ENCODE measurements at regions not wholly inside any gene's neighbourhood (a gene's known extent, or its start where the extent isn't known, plus 50 kb on each side); places are given as distances from the start of the nearest gene placed in this dataset.

GRCh38 chr2:198411936-198412335 is 607.5 kb downstream of the PLCL1 start:
- no peaks in the 10 kb centered on the region for H3K36me3 ChIP-seq (ENCODE audit: control insufficient read depth, insufficient read depth, low read length)
- H3K27ac ChIP-seq (ENCODE audit: low read length): no peak overlapping the region
- no peak overlapping the region for H3K4me3 ChIP-seq (ENCODE audit: low read length)
- H3K27me3 ChIP-seq (ENCODE audit: control insufficient read depth, insufficient read depth, low read length): no peaks in the 10 kb centered on the region
- no CpG with 5 or more reads among the region's 2 CpGs for WGBS (ENCODE audit: insufficient coverage, insufficient read length)
- DNase-seq (ENCODE audit: low read depth, low spot score): no peak
- no peaks in the 10 kb centered on the region for H3K9me3 ChIP-seq (ENCODE audit: control insufficient read depth, insufficient read depth, low read length)
- H3K4me1 ChIP-seq (ENCODE audit: control insufficient read depth, insufficient read depth, low read length): no peaks in the 10 kb centered on the region

DNA sequence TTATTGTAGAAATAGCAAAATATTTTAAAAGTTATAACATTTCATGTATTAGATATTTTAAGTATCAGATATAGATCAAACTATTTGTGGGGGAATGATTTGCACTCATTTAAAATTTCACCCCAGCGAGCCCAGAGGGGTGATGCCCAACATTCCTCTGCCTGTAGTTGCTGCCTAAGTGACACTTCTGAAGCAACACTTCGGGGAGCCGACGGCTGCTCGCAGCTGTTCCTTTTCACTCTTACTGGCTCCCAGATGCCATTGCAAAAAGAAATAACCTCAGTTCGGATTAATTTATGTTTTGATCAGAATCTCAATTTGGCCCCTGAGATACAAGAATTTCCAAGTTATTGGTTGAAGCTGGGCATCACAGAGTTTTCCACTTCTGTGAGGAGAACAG is 603.8 kb downstream of the PLCL1 start:
- no peaks in the 10 kb centered on the region for H3K4me1 ChIP-seq (ENCODE audit: control insufficient read depth, insufficient read depth, low read length)
- no CpG with 5 or more reads among the region's 6 CpGs for WGBS (ENCODE audit: insufficient coverage, insufficient read length)
- H3K9me3 ChIP-seq (ENCODE audit: control insufficient read depth, insufficient read depth, low read length): no peaks in the 10 kb centered on the region
- no peak for DNase-seq (ENCODE audit: low read depth, low spot score)
- H3K27ac ChIP-seq (ENCODE audit: low read length): no peak overlapping the region
- no peaks in the 10 kb centered on the region for H3K36me3 ChIP-seq (ENCODE audit: control insufficient read depth, insufficient read depth, low read length)
- H3K27me3 ChIP-seq (ENCODE audit: control insufficient read depth, insufficient read depth, low read length): no peaks in the 10 kb centered on the region
- H3K4me3 ChIP-seq (ENCODE audit: low read length): no peak overlapping the region

DNA sequence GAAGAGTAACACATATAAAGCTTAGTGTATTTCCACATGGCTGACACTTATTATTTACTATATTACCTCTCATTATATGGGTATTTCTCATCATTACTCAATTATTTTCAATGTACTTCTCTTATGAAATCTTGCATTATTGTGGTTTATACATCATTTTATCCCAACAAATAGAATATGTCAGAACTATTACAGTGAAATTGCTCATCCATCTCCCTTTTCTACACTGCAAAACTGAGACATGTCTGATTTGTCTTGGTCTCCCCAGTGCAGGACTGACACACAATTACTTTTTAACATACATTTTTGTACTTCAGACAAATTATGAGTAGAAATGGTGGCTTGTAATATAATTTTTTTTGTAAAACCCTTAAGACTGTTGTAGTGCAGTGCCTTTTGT is 600.9 kb downstream of the PLCL1 start:
- Histone ChIP-seq H3K4me3 (ENCODE audit: low read length) (no peak overlapping the region), H3K27me3 (ENCODE audit: control insufficient read depth, insufficient read depth, low read length) (no peaks in the 10 kb centered on the region), H3K36me3 (ENCODE audit: control insufficient read depth, insufficient read depth, low read length) (no peaks in the 10 kb centered on the region), H3K9me3 (ENCODE audit: control insufficient read depth, insufficient read depth, low read length) (no peaks in the 10 kb centered on the region), H3K4me1 (ENCODE audit: control insufficient read depth, insufficient read depth, low read length) (no peaks in the 10 kb centered on the region), H3K27ac (ENCODE audit: low read length) (no peak overlapping the region)
- DNase-seq (ENCODE audit: low read depth, low spot score): no peak

- DNase-seq (ENCODE audit: low read depth, low spot score): no peak
- no peak overlapping the region for H3K27ac ChIP-seq (ENCODE audit: low read length)
- H3K4me1 ChIP-seq (ENCODE audit: control insufficient read depth, insufficient read depth, low read length): no peaks in the 10 kb centered on the region
- no peak overlapping the region for H3K4me3 ChIP-seq (ENCODE audit: low read length)
- no peaks in the 10 kb centered on the region for H3K36me3 ChIP-seq (ENCODE audit: control insufficient read depth, insufficient read depth, low read length)
- WGBS (ENCODE audit: insufficient coverage, insufficient read length): no CpG with 5 or more reads among the region's 1 CpG
- no peaks in the 10 kb centered on the region for H3K27me3 ChIP-seq (ENCODE audit: control insufficient read depth, insufficient read depth, low read length)
- no peaks in the 10 kb centered on the region for H3K9me3 ChIP-seq (ENCODE audit: control insufficient read depth, insufficient read depth, low read length)
These were observed 597.3 kb downstream of the PLCL1 start for GRCh38 chr2:198401644-198402043.

DNA sequence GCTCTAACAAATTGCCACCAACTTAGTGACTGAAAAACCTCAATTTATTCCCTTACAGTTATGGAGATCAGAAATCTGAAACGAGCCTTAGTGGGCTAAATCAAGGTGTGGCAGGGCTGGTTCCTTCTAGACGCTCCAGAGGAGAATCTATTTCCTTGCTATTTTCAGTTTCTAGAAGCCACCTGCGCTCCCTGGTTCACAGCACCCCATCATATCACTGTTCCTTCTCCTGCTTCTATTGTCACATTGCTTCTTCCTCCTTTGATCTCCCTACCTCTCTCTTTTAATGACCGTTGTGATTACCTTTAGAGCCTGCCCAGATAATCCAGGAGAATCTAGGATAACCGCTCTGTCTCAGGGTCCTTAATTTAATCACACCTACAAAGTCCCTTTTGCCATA is 596.6 kb downstream of the PLCL1 start:
- Histone ChIP-seq H3K4me3 (ENCODE audit: low read length) (no peak overlapping the region), H3K4me1 (ENCODE audit: control insufficient read depth, insufficient read depth, low read length) (no peaks in the 10 kb centered on the region), H3K27me3 (ENCODE audit: control insufficient read depth, insufficient read depth, low read length) (no peaks in the 10 kb centered on the region), H3K27ac (ENCODE audit: low read length) (no peak overlapping the region), H3K9me3 (ENCODE audit: control insufficient read depth, insufficient read depth, low read length) (no peaks in the 10 kb centered on the region), H3K36me3 (ENCODE audit: control insufficient read depth, insufficient read depth, low read length) (no peaks in the 10 kb centered on the region)
- no CpG with 5 or more reads among the region's 5 CpGs for WGBS (ENCODE audit: insufficient coverage, insufficient read length)
- no peak for DNase-seq (ENCODE audit: low read depth, low spot score)

DNA sequence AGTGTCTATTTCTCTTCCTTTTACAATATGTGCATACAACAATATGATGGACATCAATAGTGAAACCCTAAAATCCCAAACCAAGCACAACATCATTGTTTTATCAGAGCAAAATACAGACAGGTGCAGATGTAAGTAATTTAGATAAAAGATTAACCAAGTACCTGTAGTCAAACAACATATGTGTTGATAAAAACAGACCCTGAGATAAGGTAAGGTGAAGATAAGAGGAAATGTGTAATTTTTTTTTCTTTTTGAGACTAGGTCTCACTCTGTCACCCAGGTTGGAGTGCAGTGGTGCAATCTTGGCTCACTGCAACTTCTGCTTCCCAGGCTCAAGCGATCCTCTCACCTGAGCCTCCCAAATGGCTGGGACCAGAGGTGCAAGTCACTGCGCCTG is 589.8 kb downstream of the PLCL1 start:
- Histone ChIP-seq H3K4me3 (ENCODE audit: low read length) (no peak overlapping the region), H3K4me1 (ENCODE audit: control insufficient read depth, insufficient read depth, low read length) (no peaks in the 10 kb centered on the region), H3K27me3 (ENCODE audit: control insufficient read depth, insufficient read depth, low read length) (no peaks in the 10 kb centered on the region), H3K9me3 (ENCODE audit: control insufficient read depth, insufficient read depth, low read length) (no peaks in the 10 kb centered on the region), H3K27ac (ENCODE audit: low read length) (no peak overlapping the region), H3K36me3 (ENCODE audit: control insufficient read depth, insufficient read depth, low read length) (no peaks in the 10 kb centered on the region)
- WGBS (ENCODE audit: insufficient coverage, insufficient read length): no CpG with 5 or more reads among the region's 2 CpGs
- DNase-seq (ENCODE audit: low read depth, low spot score): no peak

DNA sequence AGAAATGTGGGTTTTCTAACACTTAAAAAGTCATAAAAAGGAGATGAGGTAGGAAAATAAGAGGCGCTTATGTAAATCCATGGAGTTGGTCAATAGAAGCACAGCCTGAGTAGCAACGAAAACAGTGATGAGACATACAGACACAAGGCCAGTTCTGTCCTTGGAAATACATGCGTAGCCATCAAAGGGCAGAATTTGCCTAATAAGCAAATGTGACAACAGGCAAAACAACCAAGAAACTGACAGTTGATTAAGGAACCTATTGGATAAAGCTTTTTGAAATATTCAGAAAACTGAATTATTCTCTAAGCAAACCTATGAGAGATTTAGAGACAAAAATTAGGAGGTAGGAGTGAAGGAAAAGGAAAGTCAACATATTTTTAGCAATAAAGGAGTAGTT is 586.3 kb downstream of the PLCL1 start:
- H3K4me3 ChIP-seq (ENCODE audit: low read length): no peak overlapping the region
- H3K4me1 ChIP-seq (ENCODE audit: control insufficient read depth, insufficient read depth, low read length): no peaks in the 10 kb centered on the region
- no CpG with 5 or more reads among the region's 3 CpGs for WGBS (ENCODE audit: insufficient coverage, insufficient read length)
- H3K27me3 ChIP-seq (ENCODE audit: control insufficient read depth, insufficient read depth, low read length): no peaks in the 10 kb centered on the region
- H3K9me3 ChIP-seq (ENCODE audit: control insufficient read depth, insufficient read depth, low read length): no peaks in the 10 kb centered on the region
- H3K27ac ChIP-seq (ENCODE audit: low read length): no peak overlapping the region
- DNase-seq (ENCODE audit: low read depth, low spot score): no peak
- no peaks in the 10 kb centered on the region for H3K36me3 ChIP-seq (ENCODE audit: control insufficient read depth, insufficient read depth, low read length)

DNA sequence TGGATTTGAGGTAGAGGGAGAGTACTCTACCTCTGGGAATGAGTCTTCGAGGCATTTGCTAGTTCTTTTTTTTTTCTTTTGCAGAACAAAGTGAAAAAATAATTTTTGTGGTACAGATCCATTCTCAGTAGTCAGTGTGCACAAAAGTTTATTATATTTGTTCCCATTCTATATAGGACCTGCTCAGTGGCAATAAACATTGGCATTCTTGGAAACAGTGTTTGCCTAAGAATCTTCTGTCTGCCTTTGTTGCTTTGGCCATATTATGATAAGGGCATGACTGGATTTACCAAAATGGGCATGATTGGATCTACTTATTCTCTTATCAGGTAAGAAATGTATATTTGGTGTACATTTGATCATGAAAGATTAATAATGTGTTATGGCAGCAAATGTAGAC is 583.3 kb downstream of the PLCL1 start:
- no CpG with 5 or more reads among the region's 1 CpG for WGBS (ENCODE audit: insufficient coverage, insufficient read length)
- DNase-seq (ENCODE audit: low read depth, low spot score): no peak
- no peak overlapping the region for H3K27ac ChIP-seq (ENCODE audit: low read length)

GRCh38 chr2:198385856-198386255 is 581.5 kb downstream of the PLCL1 start:
- Histone ChIP-seq H3K4me1 (ENCODE audit: control insufficient read depth, insufficient read depth, low read length) (no peaks in the 10 kb centered on the region), H3K27me3 (ENCODE audit: control insufficient read depth, insufficient read depth, low read length) (no peaks in the 10 kb centered on the region), H3K27ac (ENCODE audit: low read length) (no peak overlapping the region), H3K4me3 (ENCODE audit: low read length) (no peak overlapping the region), H3K9me3 (ENCODE audit: control insufficient read depth, insufficient read depth, low read length) (no peaks in the 10 kb centered on the region), H3K36me3 (ENCODE audit: control insufficient read depth, insufficient read depth, low read length) (no peaks in the 10 kb centered on the region)
- no peak for DNase-seq (ENCODE audit: low read depth, low spot score)
- WGBS (ENCODE audit: insufficient coverage, insufficient read length): no CpG with 5 or more reads among the region's 1 CpG

More for the DNA sequence above, 583.3 kb downstream of the PLCL1 start:
- Histone ChIP-seq H3K36me3 (ENCODE audit: control insufficient read depth, insufficient read depth, low read length) (no peaks in the 10 kb centered on the region), H3K4me3 (ENCODE audit: low read length) (no peak overlapping the region), H3K9me3 (ENCODE audit: control insufficient read depth, insufficient read depth, low read length) (no peaks in the 10 kb centered on the region), H3K27me3 (ENCODE audit: control insufficient read depth, insufficient read depth, low read length) (no peaks in the 10 kb centered on the region), H3K4me1 (ENCODE audit: control insufficient read depth, insufficient read depth, low read length) (no peaks in the 10 kb centered on the region)

DNA sequence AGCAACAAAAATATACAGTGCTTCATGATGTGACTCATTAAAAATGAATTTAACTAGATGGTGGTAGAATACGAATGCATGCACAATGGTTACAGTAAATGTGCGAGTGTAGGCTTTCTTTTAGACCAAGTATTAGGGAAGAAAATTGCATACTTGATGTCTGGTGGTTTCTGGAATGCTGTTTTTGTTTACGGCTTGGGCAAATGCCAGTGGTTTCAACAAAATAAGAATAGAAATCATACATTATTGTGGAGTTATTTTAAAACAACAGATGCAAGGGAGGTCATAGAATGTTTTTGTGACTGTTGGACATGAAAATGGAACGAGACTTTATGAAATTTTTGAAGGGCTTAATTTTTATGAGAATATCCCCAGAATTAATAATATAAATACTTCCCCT is 580.9 kb downstream of the PLCL1 start:
- DNase-seq (ENCODE audit: low read depth, low spot score): no peak
- Histone ChIP-seq H3K27me3 (ENCODE audit: control insufficient read depth, insufficient read depth, low read length) (no peaks in the 10 kb centered on the region), H3K27ac (ENCODE audit: low read length) (no peak overlapping the region), H3K9me3 (ENCODE audit: control insufficient read depth, insufficient read depth, low read length) (no peaks in the 10 kb centered on the region), H3K4me3 (ENCODE audit: low read length) (no peak overlapping the region), H3K4me1 (ENCODE audit: control insufficient read depth, insufficient read depth, low read length) (no peaks in the 10 kb centered on the region), H3K36me3 (ENCODE audit: control insufficient read depth, insufficient read depth, low read length) (no peaks in the 10 kb centered on the region)
- no CpG with 5 or more reads among the region's 4 CpGs for WGBS (ENCODE audit: insufficient coverage, insufficient read length)

- Histone ChIP-seq H3K4me1 (ENCODE audit: control insufficient read depth, insufficient read depth, low read length) (no peaks in the 10 kb centered on the region), H3K36me3 (ENCODE audit: control insufficient read depth, insufficient read depth, low read length) (no peaks in the 10 kb centered on the region), H3K27me3 (ENCODE audit: control insufficient read depth, insufficient read depth, low read length) (no peaks in the 10 kb centered on the region), H3K4me3 (ENCODE audit: low read length) (no peak overlapping the region), H3K27ac (ENCODE audit: low read length) (no peak overlapping the region), H3K9me3 (ENCODE audit: control insufficient read depth, insufficient read depth, low read length) (no peaks in the 10 kb centered on the region)
- DNase-seq (ENCODE audit: low read depth, low spot score): no peak
These were observed 579.0 kb downstream of the PLCL1 start for GRCh38 chr2:198383392-198383791.

Measured in iPS DF 6.9 (cell line).